ENCODE measurements at regions not wholly inside any gene's neighbourhood (a gene's known extent, or its start where the extent isn't known, plus 50 kb on each side); places are given as distances from the start of the nearest gene placed in this dataset.

GRCh38 chr2:43080571-43081021, 145.8 kb downstream of the ZFP36L2 start:
- CTCF ChIA-PET = interaction anchor here (0.8 kb wide), 1 partner anchor 200 kb away, joined by 3 read pairs; no protein-coding TSS in a partner anchor

More at GRCh38 chr2:43080571-43081021, 145.8 kb downstream of the ZFP36L2 start:
- Histone ChIP-seq H2AFZ (ENCODE audit: low read depth, low read length) (no peak overlapping the region), H4K20me1 (replicated peaks; ENCODE audit: control insufficient read depth, extremely low read depth, insufficient read depth, low read length) (no peaks in the 10 kb centered on the region), H3K4me2 (ENCODE audit: insufficient read depth, low read length) (no peak overlapping the region), H3K9ac (replicated peaks; ENCODE audit: extremely low read depth, insufficient read depth, low read length) (no peak overlapping the region), H3K4me1 (ENCODE audit: control insufficient read depth, extremely low read depth, insufficient read depth, low read length) (peaks cover 34% of the 10 kb centered on the region), H3K27me3 (ENCODE audit: control insufficient read depth in 2 of 2, insufficient read depth in 2 of 2, low read length in 2 of 2) (no peaks in the 10 kb centered on the region), H3K79me2 (ENCODE audit: control insufficient read depth, insufficient read depth, low read length) (no peaks in the 10 kb centered on the region), H3K27ac (ENCODE audit: insufficient read depth, low read depth, low read length) (no peak overlapping the region), H3K36me3 (ENCODE audit: control insufficient read depth in 2 of 2, extremely low read depth in 1 of 2, insufficient read depth in 2 of 2, low read length in 2 of 2) (no peaks in the 10 kb centered on the region), H3K4me3 (replicated peaks in 1 of 3; ENCODE audit: insufficient read depth in 1 of 3, low read depth in 1 of 3, low read length in 3 of 3) (no peak overlapping the region), H3K9me3 (replicated peaks; ENCODE audit: control insufficient read depth, insufficient read depth, low read length) (no peaks in the 10 kb centered on the region), H3K9me1 (replicated peaks; ENCODE audit: control insufficient read depth, extremely low read depth, insufficient read depth, low read length) (no peaks in the 10 kb centered on the region)
- BruUV-seq (replicated peaks) = no TSS peak
- TF ChIP-seq EZH2 (IDR thresholded peaks at IDR 0.05; ENCODE audit: borderline replicate concordance, low read depth, low read length, severe bottlenecking) (no peak), MAX (IDR thresholded peaks at IDR 0.05; ENCODE audit: insufficient read depth, insufficient read length) (no peak), CTCF (IDR thresholded peaks at IDR 0.05; ENCODE audit: extremely low read depth in 1 of 2, insufficient read depth in 1 of 2, low read depth in 1 of 2, low read length in 2 of 2) (no peak), FOS (IDR thresholded peaks at IDR 0.05; ENCODE audit: borderline replicate concordance, insufficient read depth, low read length) (no peak), POLR2AphosphoS5 (IDR thresholded peaks at IDR 0.05; ENCODE audit: insufficient read depth, low read depth, low read length) (no peak), JUN (IDR thresholded peaks at IDR 0.05; ENCODE audit: borderline replicate concordance, insufficient read depth, insufficient read length, low read depth) (no peak), POLR2A (IDR thresholded peaks at IDR 0.05; ENCODE audit: low read depth, low read length) (no peak)
- DNase-seq (ENCODE audit: low read depth, low spot score) (no peak), FAIRE-seq (no peak)
- intact Hi-C loops (cut with micrococcal nuclease) (no loop called here), dilution Hi-C loops (cut with MboI; ENCODE audit: extremely low pct_ligation_motif_present, low sequenced_read_pairs) (no loop called here)
- POLR2A ChIA-PET = no interaction called here

All from endothelial cell of umbilical vein (primary cell).